HUDEP-2 (cell line): ENCODE measurements at regions not wholly inside any gene's neighbourhood (a gene's known extent, or its start where the extent isn't known, plus 50 kb on each side); places are given as distances from the start of the nearest gene placed in this dataset.

ENCODE experiments used
- DNase-seq, 76 experiments: peaks; one replicate each; lab custom pipeline; 2025; ENCODE audit not compliant: unreplicated experiment in 76 of 76; lab: John Stamatoyannopoulos, UW

GRCh38 chr1:104787866-104788510 lies 1038.3 kb downstream of the AMY1C start:
- no peak for DNase-seq

GRCh38 chr1:104791030-104791429 lies 1041.3 kb downstream of the AMY1C start:
- DNase-seq = no peak

GRCh38 chr1:104794035-104794434 lies 1044.3 kb downstream of the AMY1C start:
- no peak for DNase-seq

GRCh38 chr1:104795931-104796330 lies 1046.2 kb downstream of the AMY1C start:
- no peak for DNase-seq

- no peak for DNase-seq
Observed at GRCh38 chr1:104797982-104798381, 1048.3 kb downstream of the AMY1C start.

GRCh38 chr1:104801344-104801743 lies 1051.6 kb downstream of the AMY1C start:
- DNase-seq = no peak

- no peak for DNase-seq
Observed at GRCh38 chr1:104804147-104804546, 1054.4 kb downstream of the AMY1C start.

GRCh38 chr1:104807590-104807989 lies 1057.9 kb downstream of the AMY1C start:
- DNase-seq = no peak

GRCh38 chr1:104825401-104825800 lies 1075.7 kb downstream of the AMY1C start:
- no peak for DNase-seq

GRCh38 chr1:104830534-104830933 lies 1080.8 kb downstream of the AMY1C start:
- DNase-seq = no peak

- no peak for DNase-seq
Observed at GRCh38 chr1:104852151-104852550, 1102.5 kb downstream of the AMY1C start.

GRCh38 chr1:104853276-104853675 lies 1103.6 kb downstream of the AMY1C start:
- DNase-seq = no peak

- DNase-seq = no peak
Observed at GRCh38 chr1:104854529-104854928, 1104.8 kb downstream of the AMY1C start.

GRCh38 chr1:104855550-104855949 lies 1105.9 kb downstream of the AMY1C start:
- DNase-seq = no peak

- no peak for DNase-seq
Observed at GRCh38 chr1:104856091-104856490, 1106.4 kb downstream of the AMY1C start.

GRCh38 chr1:104856518-104856917 lies 1106.8 kb downstream of the AMY1C start:
- DNase-seq = no peak

GRCh38 chr1:104868794-104869193 lies 1119.1 kb downstream of the AMY1C start:
- DNase-seq = no peak

- DNase-seq = no peak
Observed at GRCh38 chr1:104874044-104874443, 1124.3 kb downstream of the AMY1C start.

- peak in 3 of 76 experiments; percentile 2 to 11 (median 7) for DNase-seq
Observed at GRCh38 chr1:104878203-104878909, 1128.7 kb downstream of the AMY1C start.

GRCh38 chr1:104884939-104885338 lies 1135.2 kb downstream of the AMY1C start:
- no peak for DNase-seq

- DNase-seq = no peak
Observed at GRCh38 chr1:104905322-104905721, 1155.6 kb downstream of the AMY1C start.

- no peak for DNase-seq
Observed at GRCh38 chr1:104906141-104906540, 1156.4 kb downstream of the AMY1C start.
